ENCODE measurements at regions not wholly inside any gene's neighbourhood (a gene's known extent, or its start where the extent isn't known, plus 50 kb on each side); places are given as distances from the start of the nearest gene placed in this dataset.
"Not testable (repeated sequence)": the region's sequence is repeated elsewhere in the genome, so short reads cannot be mapped to it uniquely, and the experiment has no call there.

- H3K9me3 ChIP-seq; H3K36me3 ChIP-seq (ENCODE audit: low read depth); H3K4me3 ChIP-seq; intact Hi-C loops (cut with DNase I, micrococcal nuclease); DNase-seq; H3K4me1 ChIP-seq (ENCODE audit: low read depth): not testable (repeated sequence)
- peak; percentile 33 for ATAC-seq
These were observed 55.3 kb upstream of the THOC2 start for GRCh38 chrX:123788193-123788592.

- intact Hi-C loops (cut with DNase I, micrococcal nuclease): no loop called here
- Histone ChIP-seq H3K36me3 (ENCODE audit: low read depth) (no peaks in the 10 kb centered on the region), H3K9me3 (no peaks in the 10 kb centered on the region), H3K4me3 (no peak overlapping the region), H3K4me1 (ENCODE audit: low read depth) (no peaks in the 10 kb centered on the region)
- TF ChIP-seq, protein P1, sequence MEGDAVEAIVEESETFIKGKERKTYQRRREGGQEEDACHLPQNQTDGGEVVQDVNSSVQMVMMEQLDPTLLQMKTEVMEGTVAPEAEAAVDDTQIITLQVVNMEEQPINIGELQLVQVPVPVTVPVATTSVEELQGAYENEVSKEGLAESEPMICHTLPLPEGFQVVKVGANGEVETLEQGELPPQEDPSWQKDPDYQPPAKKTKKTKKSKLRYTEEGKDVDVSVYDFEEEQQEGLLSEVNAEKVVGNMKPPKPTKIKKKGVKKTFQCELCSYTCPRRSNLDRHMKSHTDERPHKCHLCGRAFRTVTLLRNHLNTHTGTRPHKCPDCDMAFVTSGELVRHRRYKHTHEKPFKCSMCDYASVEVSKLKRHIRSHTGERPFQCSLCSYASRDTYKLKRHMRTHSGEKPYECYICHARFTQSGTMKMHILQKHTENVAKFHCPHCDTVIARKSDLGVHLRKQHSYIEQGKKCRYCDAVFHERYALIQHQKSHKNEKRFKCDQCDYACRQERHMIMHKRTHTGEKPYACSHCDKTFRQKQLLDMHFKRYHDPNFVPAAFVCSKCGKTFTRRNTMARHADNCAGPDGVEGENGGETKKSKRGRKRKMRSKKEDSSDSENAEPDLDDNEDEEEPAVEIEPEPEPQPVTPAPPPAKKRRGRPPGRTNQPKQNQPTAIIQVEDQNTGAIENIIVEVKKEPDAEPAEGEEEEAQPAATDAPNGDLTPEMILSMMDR (IDR thresholded peaks at IDR 0.05): no peak
- ATAC-seq (no peak), DNase-seq (no peak)
These were observed 55.9 kb upstream of the THOC2 start for GRCh38 chrX:123788744-123789143.

- Histone ChIP-seq H3K9me3 (no peaks in the 10 kb centered on the region), H3K4me1 (ENCODE audit: low read depth) (no peaks in the 10 kb centered on the region), H3K36me3 (ENCODE audit: low read depth) (no peaks in the 10 kb centered on the region), H3K4me3 (no peak overlapping the region)
- ATAC-seq (peak; percentile 20), DNase-seq (no peak)
- TF ChIP-seq, protein P1 (IDR thresholded peaks at IDR 0.05): no peak
- intact Hi-C loops (cut with DNase I, micrococcal nuclease): no loop called here
These were observed 62.1 kb upstream of the XIAP start for GRCh38 chrX:123797543-123798447.

GRCh38 chrX:123798706-123799430, 61.0 kb upstream of the XIAP start:
- DNase-seq; H3K36me3 ChIP-seq (ENCODE audit: low read depth); ATAC-seq; H3K9me3 ChIP-seq; intact Hi-C loops (cut with DNase I, micrococcal nuclease); H3K4me1 ChIP-seq (ENCODE audit: low read depth); H3K4me3 ChIP-seq: not testable (repeated sequence)

DNA sequence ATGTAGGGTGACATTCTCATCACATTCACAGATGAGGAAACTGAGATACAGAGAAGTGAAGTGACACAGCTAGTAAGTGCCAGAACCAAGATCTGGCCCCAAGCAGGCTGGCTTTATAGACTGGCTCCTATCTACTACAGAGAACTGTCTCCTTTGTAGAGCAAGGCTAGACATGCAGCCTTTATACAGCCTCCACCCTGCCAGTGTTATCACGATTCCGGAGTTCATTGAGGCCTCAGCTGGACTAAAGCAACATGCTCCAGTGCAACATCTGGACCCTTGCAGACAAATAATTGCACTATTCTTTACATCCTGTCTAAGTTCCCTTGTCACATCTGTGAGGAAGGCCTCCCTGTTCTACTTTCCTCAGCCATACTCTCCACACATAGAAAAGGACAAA, 58.0 kb upstream of the XIAP start:
- Histone ChIP-seq H3K9me3 (no peaks in the 10 kb centered on the region), H3K4me1 (ENCODE audit: low read depth) (no peaks in the 10 kb centered on the region), H3K4me3 (no peak overlapping the region), H3K36me3 (ENCODE audit: low read depth) (no peaks in the 10 kb centered on the region)
- TF ChIP-seq, protein P1 (IDR thresholded peaks at IDR 0.05): no peak
- ATAC-seq: peak; percentile 29
- DNase-seq: no peak
- intact Hi-C loops (cut with DNase I, micrococcal nuclease): no loop called here

DNA sequence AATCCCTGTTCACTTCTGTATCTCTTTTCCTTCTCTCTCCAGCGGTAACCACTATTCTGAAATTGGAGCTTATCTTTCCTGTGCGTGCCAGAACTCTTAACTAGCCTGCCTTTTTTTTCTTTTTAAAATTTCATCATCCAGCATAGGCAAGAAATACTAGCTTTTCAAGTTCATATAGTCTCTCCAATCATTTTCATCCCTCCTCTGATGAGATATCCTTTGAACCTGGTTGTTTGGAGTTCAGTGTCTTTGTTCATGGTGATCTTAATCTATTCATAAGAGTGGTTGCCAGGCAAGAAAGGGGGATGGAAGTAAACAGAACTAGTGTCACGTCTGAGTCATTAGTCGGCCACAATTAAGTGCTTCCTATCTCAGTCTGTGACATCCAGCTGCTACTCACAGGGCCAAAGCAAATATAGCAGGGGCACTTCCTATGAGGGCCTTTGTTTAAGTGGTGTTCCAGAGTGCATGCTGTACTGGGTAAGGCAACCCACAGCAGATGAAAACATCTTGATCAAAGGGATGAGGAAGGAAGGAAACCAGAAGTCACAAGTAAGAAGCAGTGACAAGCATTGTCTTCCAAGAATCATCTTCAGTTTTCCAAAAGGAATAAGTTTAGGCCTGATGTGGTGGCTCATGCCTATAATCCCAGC, 56.4 kb upstream of the XIAP start:
- no peak for DNase-seq
- TF ChIP-seq, protein P1 (IDR thresholded peaks at IDR 0.05): no peak
- intact Hi-C loops (cut with DNase I, micrococcal nuclease): no loop called here

DNA sequence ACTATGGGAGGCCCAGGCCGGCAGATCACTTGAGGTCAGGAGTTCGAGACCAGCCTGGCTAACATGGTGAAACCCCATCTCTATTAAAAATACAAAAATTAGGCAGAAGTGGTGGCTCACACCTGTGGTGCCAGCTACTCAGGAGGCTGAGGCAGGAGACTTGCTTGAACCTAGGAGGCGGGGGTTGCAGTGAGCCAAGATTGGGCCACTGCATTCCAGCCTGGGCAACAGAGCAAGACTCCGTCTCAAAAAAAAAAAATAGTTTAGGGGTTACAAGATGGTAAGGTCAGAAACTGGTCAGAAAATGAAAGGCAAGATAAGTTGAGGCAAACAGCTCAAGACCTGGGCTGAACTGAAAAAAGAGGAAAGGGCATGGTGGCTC, 55.9 kb upstream of the XIAP start:
- H3K36me3 ChIP-seq (ENCODE audit: low read depth); H3K9me3 ChIP-seq; H3K4me1 ChIP-seq (ENCODE audit: low read depth); ATAC-seq; intact Hi-C loops (cut with DNase I, micrococcal nuclease); H3K4me3 ChIP-seq; DNase-seq: not testable (repeated sequence)

More for the DNA sequence above, 56.4 kb upstream of the XIAP start:
- H3K9me3 ChIP-seq: no peaks in the 10 kb centered on the region
- ATAC-seq: peak; percentile 80
- no peaks in the 10 kb centered on the region for H3K36me3 ChIP-seq (ENCODE audit: low read depth)
- H3K4me1 ChIP-seq (ENCODE audit: low read depth): no peaks in the 10 kb centered on the region
- H3K4me3 ChIP-seq: no peak overlapping the region
